Common myeloid progenitor, CD34-positive (primary cell): ENCODE measurements at regions not wholly inside any gene's neighbourhood (a gene's known extent, or its start where the extent isn't known, plus 50 kb on each side); places are given as distances from the start of the nearest gene placed in this dataset.

ENCODE experiments used
- CTCF ChIA-PET: fragments of 350-600 bp; sonication (Branson Sonifier 250); formaldehyde crosslinking; loops from one replicate; lab custom pipeline; 2021; ENCODE audit warnings: antibody characterized with exemption; lab: Charles Lee
- POLR2A ChIA-PET: fragments of 350-600 bp; sonication (Branson Sonifier 250); formaldehyde crosslinking; loops from one replicate; lab custom pipeline; 2021; ENCODE audit warnings: antibody characterized with exemption; lab: Charles Lee
- DNase-seq, 3 donors: peaks; one replicate each; pipeline versions ENCODE4 v3.0.0 to v3.0.0-alpha.2; 2013
- H3K27ac ChIP-seq, 2 experiments: 1 replicate in 1 of 2; 2 replicates in 1 of 2; pipeline ENCODE4 v1.7.0; 2013; ENCODE audit warnings: inconsistent platforms in 2 of 2, low read length in 2 of 2, mild to moderate bottlenecking in 2 of 2, low read depth in 1 of 2, moderate library complexity in 1 of 2; ENCODE audit not compliant: severe bottlenecking in 2 of 2, insufficient read depth in 1 of 2, poor library complexity in 1 of 2
- H3K27me3 ChIP-seq, 5 experiments: replicated peaks in 2 of 5; 1 replicate in 3 of 5; 2 replicates in 2 of 5; pipeline versions ENCODE4 v1.6.1 to v1.7.0; 2013; ENCODE audit warnings: low read length in 4 of 5, mild to moderate bottlenecking in 2 of 5, moderate library complexity in 2 of 5, inconsistent platforms in 1 of 5; ENCODE audit not compliant: insufficient read depth in 5 of 5, control insufficient read depth in 4 of 5
- H3K36me3 ChIP-seq, 4 experiments: 1 replicate in 2 of 4; 2 replicates in 2 of 4; pipeline versions ENCODE4 v1.6.1 to v1.7.0; 2013; ENCODE audit warnings: low read length in 3 of 4, control low read depth in 1 of 4, mild to moderate bottlenecking in 1 of 4; ENCODE audit not compliant: control insufficient read depth in 4 of 4, insufficient read depth in 4 of 4
- H3K4me1 ChIP-seq, 4 experiments: 1 replicate in 3 of 4; 2 replicates in 1 of 4; pipeline versions ENCODE4 v1.6.1 to v1.7.1; 2013; ENCODE audit warnings: low read length in 3 of 4, mild to moderate bottlenecking in 3 of 4, control low read depth in 1 of 4, inconsistent platforms in 1 of 4, moderate library complexity in 1 of 4; ENCODE audit not compliant: control insufficient read depth in 4 of 4, insufficient read depth in 4 of 4; ENCODE audit errors: control extremely low read depth in 1 of 4
- H3K4me3 ChIP-seq, 7 experiments: 1 replicate in 4 of 7; 2 replicates in 3 of 7; pipeline versions ENCODE4 v1.5.1 to v1.7.0; 2013; ENCODE audit warnings: mild to moderate bottlenecking in 7 of 7, low read length in 6 of 7, moderate library complexity in 6 of 7, inconsistent platforms in 2 of 7, low read depth in 2 of 7, control low read depth in 1 of 7; ENCODE audit not compliant: insufficient read depth in 4 of 7, control insufficient read depth in 1 of 7; ENCODE audit errors: extremely low read depth in 1 of 7
- H3K9me3 ChIP-seq, 5 experiments: 1 replicate in 4 of 5; 2 replicates in 1 of 5; pipeline versions ENCODE4 v1.6.1 to v1.7.1; 2013; ENCODE audit warnings: low read length in 4 of 5, mild to moderate bottlenecking in 2 of 5, inconsistent platforms in 1 of 5, low read depth in 1 of 5, moderate library complexity in 1 of 5; ENCODE audit not compliant: control insufficient read depth in 4 of 5, insufficient read depth in 2 of 5; ENCODE audit errors: control extremely low read depth in 1 of 5
- WGBS: methylation state at CpG from one replicate; pipeline ENCODE4 v1.1.5; 2013; ENCODE audit not compliant: insufficient coverage; 5-methylcytosine and 5-hydroxymethylcytosine counted together

DNA sequence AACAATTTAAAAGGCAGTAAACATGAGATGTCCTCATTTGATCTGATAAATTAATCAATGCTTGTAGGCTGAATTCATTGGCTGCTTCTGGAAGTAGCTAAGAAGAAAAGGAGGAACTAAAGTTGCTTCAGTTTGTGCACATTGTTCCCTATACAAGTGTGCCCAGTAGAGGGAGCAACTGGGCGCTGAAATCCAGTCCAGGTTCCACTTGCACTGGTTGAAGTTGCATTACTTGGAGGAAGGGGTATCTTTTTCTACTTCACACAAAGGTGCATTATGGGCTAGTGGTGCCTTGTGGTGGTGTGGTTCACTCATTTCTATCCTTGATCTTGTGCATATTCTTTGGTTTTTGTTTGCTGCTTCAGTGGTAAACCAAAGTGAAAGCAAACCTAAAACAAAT is 67.9 kb upstream of the SOX3 start:
- no CpG with 5 or more reads among the region's 1 CpG for WGBS
- CTCF ChIA-PET = no interaction called here
- POLR2A ChIA-PET = no interaction called here
- Histone ChIP-seq H3K9me3 (no peaks in the 10 kb centered on the region), H3K4me3 (peak overlapping the region in 1 of 7 experiments; percentile 13), H3K27ac (no peak overlapping the region), H3K4me1 (no peaks in the 10 kb centered on the region), H3K27me3 (no peaks in the 10 kb centered on the region), H3K36me3 (no peaks in the 10 kb centered on the region)
- DNase-seq = peak; percentile 23 to 62 (median 52)

DNA sequence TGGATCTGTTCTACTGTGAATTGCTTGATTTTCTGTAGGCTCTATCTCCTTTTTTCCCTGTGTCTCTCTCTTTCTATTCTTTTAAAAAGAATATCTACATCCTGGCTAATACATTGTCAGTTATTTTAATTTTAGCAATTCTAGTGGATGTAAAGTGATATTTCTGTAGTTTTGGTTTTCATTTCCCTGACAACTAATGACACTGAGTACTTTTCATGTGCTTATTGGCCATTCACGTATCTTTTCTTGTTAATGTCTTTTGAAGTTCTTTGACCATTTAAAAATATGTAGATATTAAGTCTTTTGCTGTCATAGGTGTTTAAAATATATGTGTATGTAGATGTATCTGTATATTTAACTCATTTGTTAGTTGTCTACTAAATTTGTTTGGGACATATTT is 59.0 kb upstream of the SOX3 start:
- H3K27me3 ChIP-seq = no peaks in the 10 kb centered on the region
- ChIA-PET POLR2A (no interaction called here), CTCF (no interaction called here)
- H3K9me3 ChIP-seq = peaks cover 0 to 2% (median 0%) of the 10 kb centered on the region in 5 experiments
- no peak overlapping the region for H3K4me3 ChIP-seq
- no peak overlapping the region for H3K27ac ChIP-seq
- no peaks in the 10 kb centered on the region for H3K36me3 ChIP-seq
- no peak for DNase-seq
- no peaks in the 10 kb centered on the region for H3K4me1 ChIP-seq
- 80% methylated on average over 1 of the region's 1 CpG for WGBS
